ENCODE measurements at regions not wholly inside any gene's neighbourhood (a gene's known extent, or its start where the extent isn't known, plus 50 kb on each side); places are given as distances from the start of the nearest gene placed in this dataset.

- BruUV-seq (replicated peaks) = no TSS peak
- H3K4me3 ChIP-seq (ENCODE audit: low read depth, low read length) = no peak overlapping the region
- no peak for DNase-seq
- no peaks in the 10 kb centered on the region for H3K27me3 Mint-ChIP-seq (ENCODE audit: insufficient read depth, unreplicated experiment)
- H3K27me3 ChIP-seq (replicated peaks; ENCODE audit: control insufficient read depth, insufficient read depth, low read length) = no peaks in the 10 kb centered on the region
- no peaks in the 10 kb centered on the region for H3K36me3 ChIP-seq (ENCODE audit: control insufficient read depth, insufficient read depth, low read length)
- ChIA-PET POLR2A (no interaction called here), CTCF (no interaction called here)
- intact Hi-C loops (cut with micrococcal nuclease; ENCODE audit: unreplicated experiment) = no loop called here
- H3K4me3 Mint-ChIP-seq (ENCODE audit: unreplicated experiment) = no peak overlapping the region
- no peaks in the 10 kb centered on the region for H3K36me3 Mint-ChIP-seq (ENCODE audit: insufficient read depth, unreplicated experiment)
- H3K4me1 ChIP-seq = no peaks in the 10 kb centered on the region
- no peaks in the 10 kb centered on the region; the same call in 1 of the 2 replicates for H3K9me3 ChIP-seq
- H3K9me3 Mint-ChIP-seq (ENCODE audit: unreplicated experiment) = peaks cover 9% of the 10 kb centered on the region
- no peaks in the 10 kb centered on the region for H3K4me1 Mint-ChIP-seq (ENCODE audit: low read depth, unreplicated experiment)
- TF ChIP-seq CTCF (IDR thresholded peaks at IDR 0.05; ENCODE audit: insufficient read depth in 1 of 2, low read depth in 1 of 2, low read length in 1 of 2, severe bottlenecking in 1 of 2, unreplicated experiment in 1 of 2) = no peak
- no peak overlapping the region for H3K27ac Mint-ChIP-seq (ENCODE audit: unreplicated experiment)
These were observed 133.1 kb downstream of the LRIG3 start for GRCh38 chr12:58787021-58787760.

- no peaks in the 10 kb centered on the region for H3K4me1 ChIP-seq
- BruUV-seq (replicated peaks) = no TSS peak
- ChIA-PET POLR2A (no interaction called here), CTCF (no interaction called here)
- intact Hi-C loops (cut with micrococcal nuclease; ENCODE audit: unreplicated experiment) = no loop called here
- no peaks in the 10 kb centered on the region for H3K4me1 Mint-ChIP-seq (ENCODE audit: low read depth, unreplicated experiment)
- H3K4me3 Mint-ChIP-seq (ENCODE audit: unreplicated experiment) = no peak overlapping the region
- H3K27me3 ChIP-seq (replicated peaks; ENCODE audit: control insufficient read depth, insufficient read depth, low read length) = no peaks in the 10 kb centered on the region
- H3K4me3 ChIP-seq (ENCODE audit: low read depth, low read length) = no peak overlapping the region
- TF ChIP-seq CTCF (IDR thresholded peaks at IDR 0.05; ENCODE audit: insufficient read depth in 1 of 2, low read depth in 1 of 2, low read length in 1 of 2, severe bottlenecking in 1 of 2, unreplicated experiment in 1 of 2) = no peak
- DNase-seq = no peak
- no peaks in the 10 kb centered on the region for H3K36me3 Mint-ChIP-seq (ENCODE audit: insufficient read depth, unreplicated experiment)
- no peaks in the 10 kb centered on the region for H3K27me3 Mint-ChIP-seq (ENCODE audit: insufficient read depth, unreplicated experiment)
- H3K9me3 Mint-ChIP-seq (ENCODE audit: unreplicated experiment) = no peaks in the 10 kb centered on the region
- no peak overlapping the region for H3K27ac Mint-ChIP-seq (ENCODE audit: unreplicated experiment)
- no peaks in the 10 kb centered on the region; the same call in 1 of the 2 replicates for H3K9me3 ChIP-seq
- no peaks in the 10 kb centered on the region for H3K36me3 ChIP-seq (ENCODE audit: control insufficient read depth, insufficient read depth, low read length)
These were observed 125.4 kb downstream of the LRIG3 start for GRCh38 chr12:58794859-58795258.

- Histone ChIP-seq H3K9me3 (no peaks in the 10 kb centered on the region), H3K4me1 (no peaks in the 10 kb centered on the region), H3K27me3 (replicated peaks; ENCODE audit: control insufficient read depth, insufficient read depth, low read length) (no peaks in the 10 kb centered on the region), H3K4me3 (ENCODE audit: low read depth, low read length) (no peak overlapping the region), H3K36me3 (ENCODE audit: control insufficient read depth, insufficient read depth, low read length) (no peaks in the 10 kb centered on the region)
- ChIA-PET POLR2A (interaction anchor here (0.7 kb wide), 1 partner anchor 9 kb away, joined by 3 read pairs; no protein-coding TSS in a partner anchor), CTCF (no interaction called here)
- intact Hi-C loops (cut with micrococcal nuclease; ENCODE audit: unreplicated experiment) = no loop called here
- Mint-ChIP-seq H3K27me3 (ENCODE audit: insufficient read depth, unreplicated experiment) (no peaks in the 10 kb centered on the region), H3K27ac (ENCODE audit: unreplicated experiment) (no peak overlapping the region), H3K4me1 (ENCODE audit: low read depth, unreplicated experiment) (no peaks in the 10 kb centered on the region), H3K9me3 (ENCODE audit: unreplicated experiment) (no peaks in the 10 kb centered on the region), H3K4me3 (ENCODE audit: unreplicated experiment) (no peak overlapping the region), H3K36me3 (ENCODE audit: insufficient read depth, unreplicated experiment) (no peaks in the 10 kb centered on the region)
- no peak for TF ChIP-seq CTCF (IDR thresholded peaks at IDR 0.05; ENCODE audit: insufficient read depth in 1 of 2, low read depth in 1 of 2, low read length in 1 of 2, severe bottlenecking in 1 of 2, unreplicated experiment in 1 of 2)
- no peak for DNase-seq
- no TSS peak for BruUV-seq (replicated peaks)
These were observed 124.5 kb downstream of the LRIG3 start for GRCh38 chr12:58795825-58796224.
